ENCODE measurements at regions not wholly inside any gene's neighbourhood (a gene's known extent, or its start where the extent isn't known, plus 50 kb on each side); places are given as distances from the start of the nearest gene placed in this dataset.
A peak's percentile ranks its signal among the peaks of the same experiment; 100 is the strongest.
"Not testable (repeated sequence)": the region's sequence is repeated elsewhere in the genome, so short reads cannot be mapped to it uniquely, and the experiment has no call there.

DNA sequence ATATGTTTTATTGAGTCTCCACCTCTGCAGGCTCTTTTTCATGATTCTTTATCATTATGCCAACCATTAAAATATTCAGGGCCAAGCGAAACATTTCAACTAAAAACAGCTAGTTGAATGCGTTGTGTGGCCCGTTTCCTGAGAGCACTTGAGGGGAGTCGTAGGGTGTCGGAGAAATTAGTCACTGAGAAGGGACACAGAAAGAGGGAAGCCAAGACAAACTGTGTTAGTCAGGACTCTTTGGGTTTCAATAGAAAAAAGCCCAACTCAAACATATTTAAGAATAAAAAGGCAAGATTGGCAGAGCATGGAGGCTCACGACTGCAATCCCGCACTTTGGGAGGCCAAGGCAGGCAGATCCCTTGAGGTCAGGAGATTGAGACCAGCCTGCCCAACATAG is 58.9 kb downstream of the MAFB start:
- no peak for TF ChIP-seq EP300 (IDR thresholded peaks at IDR 0.05)
- TF ChIP-seq CTCF (IDR thresholded peaks at IDR 0.05): no peak
- no peak for TF ChIP-seq POLR2AphosphoS5 (IDR thresholded peaks at IDR 0.05)
- no peak for TF ChIP-seq POLR2A (IDR thresholded peaks at IDR 0.05)
- Histone ChIP-seq H3K4me3 (no peak overlapping the region), H3K4me1 (peaks cover 39% of the 10 kb centered on the region), H3K36me3 (no peaks in the 10 kb centered on the region), H3K27ac (no peak overlapping the region), H3K27me3 (no peaks in the 10 kb centered on the region), H3K9me3 (no peaks in the 10 kb centered on the region)
- WGBS: 97% methylated on average over 7 of the region's 7 CpGs
- no peak for DNase-seq (ENCODE audit: low spot score in 2 of 2)

- no peaks in the 10 kb centered on the region for H3K9me3 ChIP-seq
- peaks cover 39% of the 10 kb centered on the region for H3K4me1 ChIP-seq
- peak in 1 of 2 donors; percentile 53 for DNase-seq (ENCODE audit: low spot score in 2 of 2)
- H3K27ac ChIP-seq: no peak overlapping the region
- H3K36me3 ChIP-seq: no peaks in the 10 kb centered on the region
- H3K4me3 ChIP-seq: no peak overlapping the region
- 47% methylated on average over 10 of the region's 10 CpGs for WGBS
- TF ChIP-seq POLR2A (IDR thresholded peaks at IDR 0.05): no peak
- no peaks in the 10 kb centered on the region for H3K27me3 ChIP-seq
Measured at GRCh38 chr20:40628877-40629276, 60.2 kb downstream of the MAFB start.

DNA sequence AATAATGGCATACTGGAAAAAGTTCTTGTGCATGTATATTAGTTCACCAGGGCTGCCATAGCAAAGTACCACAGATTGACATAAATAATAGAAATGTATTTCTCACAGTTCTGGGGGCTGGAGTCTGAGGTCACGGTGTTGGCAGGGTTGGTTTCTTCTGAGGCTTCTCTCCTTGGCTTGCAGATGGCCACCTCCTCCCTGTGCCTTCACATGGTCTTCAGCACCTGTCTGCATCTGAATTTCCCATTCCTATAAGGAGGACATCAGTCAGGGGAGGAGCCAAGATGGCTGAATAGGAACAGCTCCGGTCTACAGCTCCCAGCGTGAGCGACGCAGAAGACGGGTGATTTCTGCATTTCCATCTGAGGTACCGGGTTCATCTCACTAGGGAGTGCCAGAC is 70.0 kb downstream of the MAFB start:
- not testable (repeated sequence) for H3K9me3 ChIP-seq; H3K27me3 ChIP-seq; H3K36me3 ChIP-seq; H3K4me1 ChIP-seq; DNase-seq (ENCODE audit: low spot score in 2 of 2); H3K27ac ChIP-seq; H3K4me3 ChIP-seq
- WGBS: 82% methylated on average over 6 of the region's 7 CpGs

- no peak overlapping the region for H3K4me3 ChIP-seq
- no peak overlapping the region for H3K27ac ChIP-seq
- no peaks in the 10 kb centered on the region for H3K36me3 ChIP-seq
- no peaks in the 10 kb centered on the region for H3K4me1 ChIP-seq
- H3K27me3 ChIP-seq: no peaks in the 10 kb centered on the region
- TF ChIP-seq CTCF (IDR thresholded peaks at IDR 0.05) (no peak), EP300 (IDR thresholded peaks at IDR 0.05) (no peak), POLR2A (IDR thresholded peaks at IDR 0.05) (no peak), POLR2AphosphoS5 (IDR thresholded peaks at IDR 0.05) (no peak)
- DNase-seq (ENCODE audit: low spot score in 2 of 2): no peak
- no peaks in the 10 kb centered on the region for H3K9me3 ChIP-seq
- WGBS: 92% methylated on average over 6 of the region's 6 CpGs
Measured at GRCh38 chr20:40617594-40617993, 71.4 kb downstream of the MAFB start.

DNA sequence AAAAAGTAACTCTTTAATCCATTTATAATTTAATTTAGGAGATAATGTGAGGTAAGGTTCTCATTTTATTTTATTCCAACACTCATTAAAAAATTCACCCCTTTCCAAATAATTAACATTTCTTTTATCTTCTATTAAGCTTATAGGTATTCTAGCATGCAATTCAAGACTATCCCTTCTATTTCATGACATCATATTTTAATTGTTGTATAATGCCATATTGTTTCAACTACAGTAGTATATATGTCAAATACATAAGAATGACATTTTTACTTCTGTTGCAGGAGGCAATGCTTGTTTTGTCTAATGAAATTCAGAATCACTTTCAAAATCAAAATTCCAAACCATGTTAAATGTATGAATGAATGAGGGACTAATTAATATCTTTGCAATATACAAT is 76.2 kb downstream of the MAFB start:
- Histone ChIP-seq H3K27ac (no peak overlapping the region), H3K27me3 (no peaks in the 10 kb centered on the region), H3K4me3 (no peak overlapping the region), H3K9me3 (no peaks in the 10 kb centered on the region), H3K4me1 (no peaks in the 10 kb centered on the region), H3K36me3 (no peaks in the 10 kb centered on the region)
- no peak for TF ChIP-seq POLR2A (IDR thresholded peaks at IDR 0.05)
- TF ChIP-seq EP300 (IDR thresholded peaks at IDR 0.05): no peak
- no peak for TF ChIP-seq CTCF (IDR thresholded peaks at IDR 0.05)
- no peak for DNase-seq (ENCODE audit: low spot score in 2 of 2)

GRCh38 chr20:40612247-40612646 is 76.8 kb downstream of the MAFB start:
- no peak for TF ChIP-seq EP300 (IDR thresholded peaks at IDR 0.05)
- TF ChIP-seq POLR2A (IDR thresholded peaks at IDR 0.05): no peak
- no peak for TF ChIP-seq POLR2AphosphoS5 (IDR thresholded peaks at IDR 0.05)
- no peak for TF ChIP-seq CTCF (IDR thresholded peaks at IDR 0.05)
- H3K36me3 ChIP-seq: no peaks in the 10 kb centered on the region
- WGBS: 89% methylated on average over 4 of the region's 4 CpGs
- H3K27me3 ChIP-seq: no peaks in the 10 kb centered on the region
- H3K9me3 ChIP-seq: no peaks in the 10 kb centered on the region
- no peaks in the 10 kb centered on the region for H3K4me1 ChIP-seq
- DNase-seq (ENCODE audit: low spot score in 2 of 2): no peak
- no peak overlapping the region for H3K4me3 ChIP-seq
- H3K27ac ChIP-seq: no peak overlapping the region
